Erythroblast (primary cell): ENCODE measurements at regions not wholly inside any gene's neighbourhood (a gene's known extent, or its start where the extent isn't known, plus 50 kb on each side); places are given as distances from the start of the nearest gene placed in this dataset.

Source experiments
- GATA1 ChIP-seq: IDR thresholded peaks from 2 replicates; pipeline ENCODE4 v1.6.1; 2011; ENCODE audit warnings: low read depth, mild to moderate bottlenecking, control low read depth, low read length, moderate library complexity
- POLR2A ChIP-seq: IDR thresholded peaks from 2 replicates; pipeline ENCODE4 v1.6.1; 2011; ENCODE audit warnings: mild to moderate bottlenecking, low read length

GRCh38 chr6:21752054-21752811 is 158.7 kb downstream of the SOX4 start:
- TF ChIP-seq GATA1 (no peak), POLR2A (no peak)
